ENCODE measurements at regions not wholly inside any gene's neighbourhood (a gene's known extent, or its start where the extent isn't known, plus 50 kb on each side); places are given as distances from the start of the nearest gene placed in this dataset.

DNA sequence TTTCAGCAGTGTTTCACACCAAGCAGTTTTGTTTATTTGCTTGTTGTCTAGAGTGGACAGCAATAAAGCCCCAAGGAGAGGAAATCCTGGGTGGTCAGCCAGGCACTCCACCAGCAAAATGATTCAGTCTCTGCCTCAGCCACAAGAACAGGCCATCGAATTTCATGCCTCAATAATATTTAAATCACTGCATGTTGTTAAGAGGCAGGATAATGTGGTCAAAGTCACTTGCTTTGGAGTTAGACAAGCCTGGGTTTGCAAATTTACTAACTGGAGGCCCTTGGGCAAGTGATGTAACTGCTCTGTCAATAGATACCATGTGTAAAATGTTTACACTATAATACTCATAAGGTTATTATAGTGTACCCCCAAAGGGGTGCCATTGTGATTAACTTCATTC, 349.6 kb downstream of the LMO4 start:
- H3K9ac ChIP-seq (ENCODE audit: insufficient read depth, low read length, poor library complexity, severe bottlenecking), result no peak overlapping the region
- H3K9me3 ChIP-seq (replicated peaks in 1 of 2; ENCODE audit: control insufficient read depth in 1 of 2, insufficient read depth in 1 of 2, low read length in 2 of 2), result no peaks in the 10 kb centered on the region
- TF ChIP-seq, protein P1, sequence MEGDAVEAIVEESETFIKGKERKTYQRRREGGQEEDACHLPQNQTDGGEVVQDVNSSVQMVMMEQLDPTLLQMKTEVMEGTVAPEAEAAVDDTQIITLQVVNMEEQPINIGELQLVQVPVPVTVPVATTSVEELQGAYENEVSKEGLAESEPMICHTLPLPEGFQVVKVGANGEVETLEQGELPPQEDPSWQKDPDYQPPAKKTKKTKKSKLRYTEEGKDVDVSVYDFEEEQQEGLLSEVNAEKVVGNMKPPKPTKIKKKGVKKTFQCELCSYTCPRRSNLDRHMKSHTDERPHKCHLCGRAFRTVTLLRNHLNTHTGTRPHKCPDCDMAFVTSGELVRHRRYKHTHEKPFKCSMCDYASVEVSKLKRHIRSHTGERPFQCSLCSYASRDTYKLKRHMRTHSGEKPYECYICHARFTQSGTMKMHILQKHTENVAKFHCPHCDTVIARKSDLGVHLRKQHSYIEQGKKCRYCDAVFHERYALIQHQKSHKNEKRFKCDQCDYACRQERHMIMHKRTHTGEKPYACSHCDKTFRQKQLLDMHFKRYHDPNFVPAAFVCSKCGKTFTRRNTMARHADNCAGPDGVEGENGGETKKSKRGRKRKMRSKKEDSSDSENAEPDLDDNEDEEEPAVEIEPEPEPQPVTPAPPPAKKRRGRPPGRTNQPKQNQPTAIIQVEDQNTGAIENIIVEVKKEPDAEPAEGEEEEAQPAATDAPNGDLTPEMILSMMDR (IDR thresholded peaks at IDR 0.05), result no peak
- no peak overlapping the region for H3K27ac ChIP-seq (ENCODE audit: low read depth in 1 of 2, low read length in 2 of 2)
- WGBS (ENCODE audit: insufficient coverage), result no CpG with 5 or more reads among the region's 1 CpG
- H3K4me1 ChIP-seq (ENCODE audit: control insufficient read depth in 1 of 2, insufficient read depth in 2 of 2, low read length in 2 of 2), result no peaks in the 10 kb centered on the region
- H2AFZ ChIP-seq (ENCODE audit: insufficient read depth, low read depth, low read length, poor library complexity, severe bottlenecking), result no peak overlapping the region
- DNase-seq, result no peak
- Mint-ChIP-seq H3K4me3 (no peak overlapping the region), H3K9me3 (no peaks in the 10 kb centered on the region), H3K4me1 (peaks cover 6% of the 10 kb centered on the region), H3K36me3 (no peaks in the 10 kb centered on the region), H3K27me3 (ENCODE audit: low read depth in 3 of 3) (peaks cover 0 to 1% (median 0%) of the 10 kb centered on the region in 3 donors), H3K27ac (no peak overlapping the region)
- no peak overlapping the region for H3K4me2 ChIP-seq (replicated peaks; ENCODE audit: extremely low read depth, low read length, poor library complexity, severe bottlenecking)
- intact Hi-C loops (cut with micrococcal nuclease), result no loop called here
- no peak overlapping the region for H3K4me3 ChIP-seq (replicated peaks in 1 of 3; ENCODE audit: low read depth in 2 of 3, low read length in 3 of 3)
- no peaks in the 10 kb centered on the region for H3K27me3 ChIP-seq (ENCODE audit: control insufficient read depth in 2 of 2, insufficient read depth in 2 of 2, low read length in 2 of 2)
- H4K20me1 ChIP-seq (ENCODE audit: insufficient read depth, low read length), result no peaks in the 10 kb centered on the region
- H3K79me2 ChIP-seq (ENCODE audit: insufficient read depth, low read length), result no peaks in the 10 kb centered on the region
- H3K36me3 ChIP-seq (replicated peaks in 1 of 2; ENCODE audit: control insufficient read depth in 1 of 2, insufficient read depth in 2 of 2, low read length in 2 of 2), result no peaks in the 10 kb centered on the region

DNA sequence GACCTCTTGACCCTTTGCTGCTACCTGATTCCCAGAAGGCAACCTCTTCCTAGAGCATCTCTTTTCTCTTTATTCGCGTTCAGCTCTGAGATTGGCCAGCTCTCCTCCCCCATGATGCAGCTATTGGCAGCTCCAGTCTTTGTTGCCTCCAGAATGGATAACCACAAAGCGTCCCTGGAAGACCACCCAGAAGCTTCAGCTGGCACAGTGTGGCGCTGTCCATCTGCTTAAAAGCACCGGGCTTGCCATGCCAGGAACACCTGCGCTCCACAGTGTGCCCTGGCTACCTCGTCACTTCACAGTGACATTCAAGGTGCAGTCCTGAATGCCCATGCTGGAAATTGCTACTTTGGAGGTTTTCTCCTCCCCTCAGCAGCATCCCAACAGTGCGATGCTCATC, 353.9 kb downstream of the LMO4 start:
- intact Hi-C loops (cut with micrococcal nuclease), result no loop called here
- no peaks in the 10 kb centered on the region for H3K9me3 ChIP-seq (replicated peaks in 1 of 2; ENCODE audit: control insufficient read depth in 1 of 2, insufficient read depth in 1 of 2, low read length in 2 of 2)
- peaks cover 11% of the 10 kb centered on the region for H3K4me1 Mint-ChIP-seq
- no peak overlapping the region for H3K27ac ChIP-seq (ENCODE audit: low read depth in 1 of 2, low read length in 2 of 2)
- no peak for DNase-seq
- H2AFZ ChIP-seq (ENCODE audit: insufficient read depth, low read depth, low read length, poor library complexity, severe bottlenecking), result no peak overlapping the region
- no peak overlapping the region for H3K4me2 ChIP-seq (replicated peaks; ENCODE audit: extremely low read depth, low read length, poor library complexity, severe bottlenecking)
- no peaks in the 10 kb centered on the region for H3K27me3 ChIP-seq (ENCODE audit: control insufficient read depth in 2 of 2, insufficient read depth in 2 of 2, low read length in 2 of 2)
- no peaks in the 10 kb centered on the region for H3K36me3 ChIP-seq (replicated peaks in 1 of 2; ENCODE audit: control insufficient read depth in 1 of 2, insufficient read depth in 2 of 2, low read length in 2 of 2)
- no peak overlapping the region for H3K9ac ChIP-seq (ENCODE audit: insufficient read depth, low read length, poor library complexity, severe bottlenecking)
- no peak overlapping the region for H3K4me3 Mint-ChIP-seq
- H3K4me1 ChIP-seq (ENCODE audit: control insufficient read depth in 1 of 2, insufficient read depth in 2 of 2, low read length in 2 of 2), result no peaks in the 10 kb centered on the region
- H4K20me1 ChIP-seq (ENCODE audit: insufficient read depth, low read length), result no peaks in the 10 kb centered on the region
- no peaks in the 10 kb centered on the region for H3K27me3 Mint-ChIP-seq (ENCODE audit: low read depth in 3 of 3)
- TF ChIP-seq, protein P1 (IDR thresholded peaks at IDR 0.05), result no peak
- H3K79me2 ChIP-seq (ENCODE audit: insufficient read depth, low read length), result no peaks in the 10 kb centered on the region
- H3K4me3 ChIP-seq (replicated peaks in 1 of 3; ENCODE audit: low read depth in 2 of 3, low read length in 3 of 3), result no peak overlapping the region
- WGBS (ENCODE audit: insufficient coverage), result 98% methylated on average over 7 of the region's 8 CpGs
- no peaks in the 10 kb centered on the region for H3K9me3 Mint-ChIP-seq
- no peak overlapping the region for H3K27ac Mint-ChIP-seq
- H3K36me3 Mint-ChIP-seq, result no peaks in the 10 kb centered on the region

All from CD14-positive monocyte (primary cell).